Central memory CD8-positive, alpha-beta T cell (primary cell): ENCODE measurements at regions not wholly inside any gene's neighbourhood (a gene's known extent, or its start where the extent isn't known, plus 50 kb on each side); places are given as distances from the start of the nearest gene placed in this dataset.
"Not testable (repeated sequence)": the region's sequence is repeated elsewhere in the genome, so short reads cannot be mapped to it uniquely, and the experiment has no call there.

Source experiments
- ATAC-seq: fragments of 150-1000 bp; cut with Tn5 transposase; replicated peaks from 2 replicates; pipeline ENCODE4 v1.10.0; 2022; ENCODE audit warnings: mild to moderate bottlenecking, moderate FRiP score, moderate number of reproducible peaks; ENCODE audit not compliant: poor library complexity, severe bottlenecking; ENCODE audit errors: extremely low read depth
- DNase-seq, 2 donors: peaks; one replicate each; pipeline ENCODE4 v3.0.0; 2021; ENCODE audit warnings: low spot score in 2 of 2
- H3K27ac Mint-ChIP-seq: one replicate; pipeline ENCODE4 v1.8.0; 2022; ENCODE audit warnings: low read depth, mild to moderate bottlenecking, moderate library complexity, mixed read lengths
- H3K27me3 Mint-ChIP-seq: one replicate; pipeline ENCODE4 v1.8.0; 2022; ENCODE audit warnings: mixed read lengths
- H3K36me3 Mint-ChIP-seq: one replicate; pipeline ENCODE4 v1.8.0; 2022; ENCODE audit warnings: mild to moderate bottlenecking, moderate library complexity, mixed read lengths; ENCODE audit not compliant: insufficient read depth
- H3K4me1 Mint-ChIP-seq: one replicate; pipeline ENCODE4 v1.8.0; 2022; ENCODE audit warnings: mixed read lengths
- H3K4me3 Mint-ChIP-seq: one replicate; pipeline ENCODE4 v1.8.0; 2022; ENCODE audit warnings: mild to moderate bottlenecking, moderate library complexity, mixed read lengths
- H3K9me3 Mint-ChIP-seq: one replicate; pipeline ENCODE4 v1.8.0; 2022; ENCODE audit warnings: mixed read lengths

- Mint-ChIP-seq H3K4me1 (no peaks in the 10 kb centered on the region), H3K36me3 (no peaks in the 10 kb centered on the region), H3K4me3 (no peak overlapping the region), H3K9me3 (peaks cover 16% of the 10 kb centered on the region), H3K27me3 (no peaks in the 10 kb centered on the region), H3K27ac (no peak overlapping the region)
- no peak for DNase-seq
- no peak for ATAC-seq
Measured at GRCh38 chr4:95898226-95898625, 58.3 kb downstream of the PDHA2 start.

- Mint-ChIP-seq H3K27ac (no peak overlapping the region), H3K27me3 (no peaks in the 10 kb centered on the region), H3K9me3 (peaks cover 10% of the 10 kb centered on the region), H3K36me3 (no peaks in the 10 kb centered on the region), H3K4me3 (no peak overlapping the region), H3K4me1 (no peaks in the 10 kb centered on the region)
- ATAC-seq = no peak
- DNase-seq = no peak
Measured at GRCh38 chr4:95909211-95909610, 69.3 kb downstream of the PDHA2 start.

GRCh38 chr4:95910749-95911148 lies 70.9 kb downstream of the PDHA2 start:
- no peaks in the 10 kb centered on the region for H3K27me3 Mint-ChIP-seq
- no peaks in the 10 kb centered on the region for H3K36me3 Mint-ChIP-seq
- peaks cover 10% of the 10 kb centered on the region for H3K9me3 Mint-ChIP-seq
- no peak overlapping the region for H3K27ac Mint-ChIP-seq
- H3K4me1 Mint-ChIP-seq = no peaks in the 10 kb centered on the region
- ATAC-seq = no peak
- no peak overlapping the region for H3K4me3 Mint-ChIP-seq
- no peak for DNase-seq

- no peaks in the 10 kb centered on the region for H3K27me3 Mint-ChIP-seq
- H3K9me3 Mint-ChIP-seq = peaks cover 10% of the 10 kb centered on the region
- no peaks in the 10 kb centered on the region for H3K36me3 Mint-ChIP-seq
- no peak for DNase-seq
- no peak overlapping the region for H3K27ac Mint-ChIP-seq
- ATAC-seq = no peak
- no peak overlapping the region for H3K4me3 Mint-ChIP-seq
- H3K4me1 Mint-ChIP-seq = no peaks in the 10 kb centered on the region
Measured at GRCh38 chr4:95921470-95921869, 81.6 kb downstream of the PDHA2 start.

- Mint-ChIP-seq H3K4me3 (no peak overlapping the region), H3K27ac (no peak overlapping the region), H3K4me1 (no peaks in the 10 kb centered on the region), H3K36me3 (no peaks in the 10 kb centered on the region), H3K27me3 (no peaks in the 10 kb centered on the region), H3K9me3 (peaks cover 9% of the 10 kb centered on the region)
- ATAC-seq = no peak
- no peak for DNase-seq
Measured at GRCh38 chr4:95929448-95930064, 89.7 kb downstream of the PDHA2 start.

GRCh38 chr4:95939141-95939540 lies 99.2 kb downstream of the PDHA2 start:
- no peak for ATAC-seq

GRCh38 chr4:95949136-95949765 lies 109.4 kb downstream of the PDHA2 start:
- DNase-seq (no peak), ATAC-seq (no peak)
- Mint-ChIP-seq H3K27me3 (no peaks in the 10 kb centered on the region), H3K4me1 (no peaks in the 10 kb centered on the region), H3K9me3 (peaks cover 5% of the 10 kb centered on the region), H3K4me3 (no peak overlapping the region), H3K27ac (no peak overlapping the region), H3K36me3 (no peaks in the 10 kb centered on the region)

More at GRCh38 chr4:95939141-95939540, 99.2 kb downstream of the PDHA2 start:
- Mint-ChIP-seq H3K27ac (no peak overlapping the region), H3K9me3 (peaks cover 15% of the 10 kb centered on the region), H3K4me3 (no peak overlapping the region), H3K27me3 (no peaks in the 10 kb centered on the region), H3K36me3 (no peaks in the 10 kb centered on the region), H3K4me1 (no peaks in the 10 kb centered on the region)
- no peak for DNase-seq

GRCh38 chr4:95949808-95950207 lies 109.9 kb downstream of the PDHA2 start:
- Mint-ChIP-seq H3K27me3 (no peaks in the 10 kb centered on the region), H3K4me1 (no peaks in the 10 kb centered on the region), H3K27ac (no peak overlapping the region), H3K4me3 (no peak overlapping the region), H3K36me3 (no peaks in the 10 kb centered on the region), H3K9me3 (peaks cover 8% of the 10 kb centered on the region)
- no peak for DNase-seq
- ATAC-seq = no peak

- not testable (repeated sequence) for H3K27me3 Mint-ChIP-seq, DNase-seq, H3K4me1 Mint-ChIP-seq, H3K27ac Mint-ChIP-seq, H3K36me3 Mint-ChIP-seq, ATAC-seq, H3K4me3 Mint-ChIP-seq
- peaks cover 11% of the 10 kb centered on the region for H3K9me3 Mint-ChIP-seq
Measured at GRCh38 chr4:95952538-95952937, 112.6 kb downstream of the PDHA2 start.

GRCh38 chr4:95956094-95956493 lies 116.2 kb downstream of the PDHA2 start:
- H3K36me3 Mint-ChIP-seq = no peaks in the 10 kb centered on the region
- ATAC-seq (no peak), DNase-seq (no peak)
- no peak overlapping the region for H3K4me3 Mint-ChIP-seq
- no peaks in the 10 kb centered on the region for H3K27me3 Mint-ChIP-seq
- no peak overlapping the region for H3K27ac Mint-ChIP-seq
- no peaks in the 10 kb centered on the region for H3K4me1 Mint-ChIP-seq
- peaks cover 6% of the 10 kb centered on the region for H3K9me3 Mint-ChIP-seq

GRCh38 chr4:95957054-95957453 lies 117.2 kb downstream of the PDHA2 start:
- no peak for DNase-seq
- ATAC-seq = no peak
- no peak overlapping the region for H3K27ac Mint-ChIP-seq
- H3K27me3 Mint-ChIP-seq = no peaks in the 10 kb centered on the region
- H3K9me3 Mint-ChIP-seq = peaks cover 6% of the 10 kb centered on the region
- no peaks in the 10 kb centered on the region for H3K4me1 Mint-ChIP-seq
- no peak overlapping the region for H3K4me3 Mint-ChIP-seq
- no peaks in the 10 kb centered on the region for H3K36me3 Mint-ChIP-seq

GRCh38 chr4:95957759-95958158 lies 117.9 kb downstream of the PDHA2 start:
- no peak for DNase-seq
- H3K4me3 Mint-ChIP-seq = no peak overlapping the region
- ATAC-seq = no peak
- peaks cover 6% of the 10 kb centered on the region for H3K9me3 Mint-ChIP-seq
- H3K27ac Mint-ChIP-seq = no peak overlapping the region
- H3K36me3 Mint-ChIP-seq = no peaks in the 10 kb centered on the region
- H3K4me1 Mint-ChIP-seq = no peaks in the 10 kb centered on the region
- no peaks in the 10 kb centered on the region for H3K27me3 Mint-ChIP-seq

GRCh38 chr4:95959182-95959581 lies 119.3 kb downstream of the PDHA2 start:
- no peak for ATAC-seq
- Mint-ChIP-seq H3K27ac (no peak overlapping the region), H3K4me3 (no peak overlapping the region)

More at GRCh38 chr4:95959182-95959581, 119.3 kb downstream of the PDHA2 start:
- no peaks in the 10 kb centered on the region for H3K36me3 Mint-ChIP-seq
- peaks cover 6% of the 10 kb centered on the region for H3K9me3 Mint-ChIP-seq
- H3K4me1 Mint-ChIP-seq = no peaks in the 10 kb centered on the region
- DNase-seq = no peak
- no peaks in the 10 kb centered on the region for H3K27me3 Mint-ChIP-seq
